GM12878 (cell line): ENCODE measurements at regions not wholly inside any gene's neighbourhood (a gene's known extent, or its start where the extent isn't known, plus 50 kb on each side); places are given as distances from the start of the nearest gene placed in this dataset.

Source experiments
- ATAC-seq: fragments of 200-7000 bp; cut with Tn5 transposase; 3 replicates; pipeline ENCODE4 v1.9.1; 2020; ENCODE audit warnings: mild to moderate bottlenecking, moderate library complexity
- BruUV-seq: library from RNA; stranded (reverse); fragments of 400-500 nt; replicated peaks from 2 replicates; lab custom pipeline; 2021; lab: Mats Ljungman, UMichigan
- CTCF ChIA-PET: fragments of 300-600 bp; sonication (Branson Sonifier 250); formaldehyde crosslinking; extraction: SDS; loops from one replicate; lab custom pipeline; 2021; ENCODE audit warnings: inconsistent platforms; lab: Yijun Ruan, JAX
- POLR2A ChIA-PET: fragments of 350-600 bp; formaldehyde crosslinking; extraction: SDS; loops from one replicate; lab custom pipeline; 2021; ENCODE audit warnings: inconsistent platforms; lab: Charles Lee
- RAD21 ChIA-PET: fragments of 300-600 bp; sonication (Branson Sonifier 250); formaldehyde crosslinking; loops from one replicate; lab custom pipeline; 2023; ENCODE audit warnings: antibody characterized with exemption; ENCODE audit not compliant: unreplicated experiment; lab: Charles Lee
- SMC1A ChIA-PET: fragments of 300-600 bp; sonication (Branson Sonifier 250); formaldehyde crosslinking; loops from one replicate; lab custom pipeline; 2023; ENCODE audit not compliant: unreplicated experiment, uncharacterized antibody; lab: Charles Lee
- DNase-seq: peaks from one replicate; pipeline ENCODE4 v3.0.0-alpha.2; 2011; ENCODE audit warnings: low read depth, low spot score
- FAIRE-seq: peaks from 3 replicates; lab custom pipeline; 2011; peaks lifted over from hg19 to GRCh38; lab: Jason Lieb, UNC
- H2AFZ ChIP-seq: 2 replicates; pipeline ENCODE4 v1.6.0; 2011; ENCODE audit warnings: low read depth, low read length, control low read depth; ENCODE audit not compliant: control insufficient read depth
- H3K27ac ChIP-seq: 2 replicates; pipeline ENCODE4 v1.5.1; 2011; ENCODE audit warnings: control low read depth; ENCODE audit not compliant: control insufficient read depth, insufficient read depth
- H3K27me3 ChIP-seq, 2 experiments: replicated peaks in 1 of 2; 2 replicates each; pipeline versions ENCODE4 v1.6.0 to v1.6.1; 2011; ENCODE audit warnings: low read length in 1 of 2; ENCODE audit not compliant: control insufficient read depth in 2 of 2, insufficient read depth in 2 of 2
- H3K36me3 ChIP-seq, 2 experiments: 2 replicates each; pipeline ENCODE4 v1.5.1; 2011; ENCODE audit warnings: low read length in 1 of 2; ENCODE audit not compliant: control insufficient read depth in 2 of 2, insufficient read depth in 2 of 2
- H3K4me1 ChIP-seq: 2 replicates; pipeline ENCODE4 v1.6.1; 2011; ENCODE audit warnings: mild to moderate bottlenecking, low read length, moderate library complexity, mixed read lengths; ENCODE audit not compliant: control insufficient read depth, insufficient read depth
- H3K4me2 ChIP-seq: 2 replicates; pipeline ENCODE4 v1.6.0; 2011; ENCODE audit warnings: control low read depth; ENCODE audit not compliant: control insufficient read depth, insufficient read depth
- H3K4me3 ChIP-seq: fragments of 200-600 bp; sonication (generic); 2 replicates; pipeline ENCODE4 v1.5.1; 2016
- H3K79me2 ChIP-seq: 2 replicates; pipeline ENCODE4 v1.6.0; 2011; ENCODE audit warnings: low read length; ENCODE audit not compliant: control insufficient read depth, insufficient read depth
- H3K9ac ChIP-seq: 2 replicates; pipeline ENCODE4 v1.8.0; 2011; ENCODE audit warnings: low read length, control low read depth, mixed read lengths; ENCODE audit not compliant: control insufficient read depth, insufficient read depth
- H3K9me3 ChIP-seq: replicated peaks from 3 replicates; pipeline ENCODE4 v1.5.1; 2011; ENCODE audit warnings: mild to moderate bottlenecking, low read length; ENCODE audit not compliant: control insufficient read depth, insufficient read depth
- H4K20me1 ChIP-seq: 2 replicates; pipeline ENCODE4 v1.6.0; 2011; ENCODE audit not compliant: control insufficient read depth, insufficient read depth
- CEBPZ ChIP-seq: fragments of 150-350 bp; IDR thresholded peaks from 2 replicates; pipeline ENCODE4 v1.6.1; 2016; ENCODE audit warnings: low read depth, low read length
- NFXL1 ChIP-seq: fragments of 450-650 bp; IDR thresholded peaks from 2 replicates; pipeline ENCODE4 v1.6.1; 2017; ENCODE audit warnings: antibody characterized with exemption, mild to moderate bottlenecking, borderline replicate concordance
- PML ChIP-seq: IDR thresholded peaks from 2 replicates; pipeline ENCODE4 v1.6.1; 2012; ENCODE audit warnings: low read length, inconsistent platforms
- SMAD1 ChIP-seq: fragments of 450-650 bp; IDR thresholded peaks from 2 replicates; pipeline ENCODE4 v1.6.1; 2018; ENCODE audit warnings: mild to moderate bottlenecking, low read depth; ENCODE audit not compliant: partially characterized antibody
- WGBS: methylation state at CpG from one replicate; pipeline ENCODE4 v1.1.6; 2016; ENCODE audit warnings: low lambda C conversion rate; ENCODE audit not compliant: insufficient replicate concordance, insufficient coverage; ENCODE audit errors: missing lambda C conversion rate; 5-methylcytosine and 5-hydroxymethylcytosine counted together
- in situ Hi-C: fragments of 300-500 bp; cut with MboI; formaldehyde crosslinking; loops from 9 replicates; pipeline ENCODE4 v1.14.3; 2018; ENCODE audit warnings: mixed read lengths
- intact Hi-C: fragments of 100-400 bp; cut with micrococcal nuclease; formaldehyde crosslinking; loops from one replicate; pipeline ENCODE4 v1.14.2; 2022; ENCODE audit not compliant: unreplicated experiment

DNA sequence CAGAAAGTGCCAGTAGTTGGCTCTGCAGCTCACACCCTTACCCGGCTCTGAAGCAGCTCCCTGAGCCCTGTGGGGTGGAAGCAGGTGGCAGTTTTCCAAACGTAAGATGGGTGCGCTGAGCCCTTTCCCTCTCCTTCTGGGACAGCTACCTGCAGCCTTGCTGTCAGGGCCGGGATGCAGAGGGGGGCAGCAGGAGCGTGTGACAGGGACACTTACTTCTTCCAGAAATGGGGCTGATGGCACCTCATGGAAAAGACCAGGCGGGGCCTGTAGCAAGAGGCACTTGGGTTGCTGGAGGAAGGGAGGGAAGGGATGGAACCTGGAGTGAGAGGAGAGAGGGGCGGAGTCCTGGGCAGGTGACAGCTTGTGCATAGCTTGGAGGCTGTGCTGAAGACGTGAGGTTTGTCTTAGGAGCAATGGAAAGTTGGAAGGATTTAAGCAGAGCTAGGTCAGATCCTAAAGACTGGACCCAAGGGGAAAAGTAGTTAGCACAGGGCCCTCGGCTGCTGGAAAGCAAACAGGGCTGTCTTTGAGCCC lies 216.8 kb upstream of the RPL38 start:
- BruUV-seq = no TSS peak
- 20% methylated on average over 9 of the region's 9 CpGs for WGBS
- no peak for FAIRE-seq
- H3K36me3 ChIP-seq = no peaks in the 10 kb centered on the region
- no peak for DNase-seq
- ChIA-PET SMC1A (no interaction called here), POLR2A (no interaction called here)
- no peak overlapping the region for H3K4me3 ChIP-seq
- H3K9me3 ChIP-seq = no peaks in the 10 kb centered on the region
- no peak overlapping the region for H3K27ac ChIP-seq
- H3K4me1 ChIP-seq = peaks cover 16% of the 10 kb centered on the region
- no peaks in the 10 kb centered on the region for H3K79me2 ChIP-seq
- no peak overlapping the region for H3K9ac ChIP-seq
- H3K4me2 ChIP-seq = no peak overlapping the region
- H3K27me3 ChIP-seq = no peaks in the 10 kb centered on the region; a peak in 2 of 4 replicates
- TF ChIP-seq SMAD1 (no peak), PML (no peak), NFXL1 (no peak), CEBPZ (no peak)
- TF ChIP-seq, all 136 proteins: peak for 0
- intact Hi-C loops (no loop called here), in situ Hi-C loops (no loop called here)
- ATAC-seq = no peak
- ChIA-PET RAD21 (no interaction called here), CTCF (interaction anchor here (0.9 to 1.5 kb wide), 2 partner anchors 11 kb away, joined by 3 read pairs; no protein-coding TSS in a partner anchor)
- Histone ChIP-seq H4K20me1 (no peaks in the 10 kb centered on the region), H2AFZ (no peak overlapping the region)
